PC-3 (cell line): ENCODE measurements at regions not wholly inside any gene's neighbourhood (a gene's known extent, or its start where the extent isn't known, plus 50 kb on each side); places are given as distances from the start of the nearest gene placed in this dataset.

Experiments
- EZH2phosphoT487 ChIP-seq: fragments of 300-600 bp; sonication (generic); IDR thresholded peaks from 2 replicates; pipeline ENCODE4 v1.6.1; 2018; ENCODE audit warnings: mild to moderate bottlenecking, antibody characterized with exemption, low read length, borderline replicate concordance
- TF ChIP-seq, protein P1 (sequence below): fragments of 300-600 bp; sonication (generic); conservative IDR thresholded peaks from 2 replicates; pipeline ENCODE4 v1.5.1; 2017; ENCODE audit warnings: antibody characterized with exemption, low read depth, mild to moderate bottlenecking, low read length

DNA sequence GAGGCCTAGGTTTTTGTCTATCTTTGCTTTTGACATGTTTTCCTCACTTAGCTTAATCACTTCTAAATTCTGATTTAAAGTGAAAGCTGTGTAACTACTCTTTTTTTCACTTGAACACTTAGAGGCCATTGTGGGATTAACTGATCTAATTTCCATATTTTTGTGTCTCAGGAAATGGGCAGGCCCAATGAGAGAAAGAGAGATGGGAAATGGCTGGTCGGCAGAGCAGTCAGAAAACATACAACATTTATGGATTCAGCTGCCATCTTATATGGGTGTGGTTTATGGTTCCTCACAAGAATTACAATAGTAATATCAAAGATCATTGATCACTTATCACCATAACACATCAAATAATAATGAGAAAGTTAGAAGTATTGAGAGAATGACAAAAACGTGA lies 320.8 kb downstream of the PTPRC start:
- TF ChIP-seq, protein P1, sequence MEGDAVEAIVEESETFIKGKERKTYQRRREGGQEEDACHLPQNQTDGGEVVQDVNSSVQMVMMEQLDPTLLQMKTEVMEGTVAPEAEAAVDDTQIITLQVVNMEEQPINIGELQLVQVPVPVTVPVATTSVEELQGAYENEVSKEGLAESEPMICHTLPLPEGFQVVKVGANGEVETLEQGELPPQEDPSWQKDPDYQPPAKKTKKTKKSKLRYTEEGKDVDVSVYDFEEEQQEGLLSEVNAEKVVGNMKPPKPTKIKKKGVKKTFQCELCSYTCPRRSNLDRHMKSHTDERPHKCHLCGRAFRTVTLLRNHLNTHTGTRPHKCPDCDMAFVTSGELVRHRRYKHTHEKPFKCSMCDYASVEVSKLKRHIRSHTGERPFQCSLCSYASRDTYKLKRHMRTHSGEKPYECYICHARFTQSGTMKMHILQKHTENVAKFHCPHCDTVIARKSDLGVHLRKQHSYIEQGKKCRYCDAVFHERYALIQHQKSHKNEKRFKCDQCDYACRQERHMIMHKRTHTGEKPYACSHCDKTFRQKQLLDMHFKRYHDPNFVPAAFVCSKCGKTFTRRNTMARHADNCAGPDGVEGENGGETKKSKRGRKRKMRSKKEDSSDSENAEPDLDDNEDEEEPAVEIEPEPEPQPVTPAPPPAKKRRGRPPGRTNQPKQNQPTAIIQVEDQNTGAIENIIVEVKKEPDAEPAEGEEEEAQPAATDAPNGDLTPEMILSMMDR, result no peak
- no peak for TF ChIP-seq EZH2phosphoT487
